ENCODE measurements at regions not wholly inside any gene's neighbourhood (a gene's known extent, or its start where the extent isn't known, plus 50 kb on each side); places are given as distances from the start of the nearest gene placed in this dataset.

DNA sequence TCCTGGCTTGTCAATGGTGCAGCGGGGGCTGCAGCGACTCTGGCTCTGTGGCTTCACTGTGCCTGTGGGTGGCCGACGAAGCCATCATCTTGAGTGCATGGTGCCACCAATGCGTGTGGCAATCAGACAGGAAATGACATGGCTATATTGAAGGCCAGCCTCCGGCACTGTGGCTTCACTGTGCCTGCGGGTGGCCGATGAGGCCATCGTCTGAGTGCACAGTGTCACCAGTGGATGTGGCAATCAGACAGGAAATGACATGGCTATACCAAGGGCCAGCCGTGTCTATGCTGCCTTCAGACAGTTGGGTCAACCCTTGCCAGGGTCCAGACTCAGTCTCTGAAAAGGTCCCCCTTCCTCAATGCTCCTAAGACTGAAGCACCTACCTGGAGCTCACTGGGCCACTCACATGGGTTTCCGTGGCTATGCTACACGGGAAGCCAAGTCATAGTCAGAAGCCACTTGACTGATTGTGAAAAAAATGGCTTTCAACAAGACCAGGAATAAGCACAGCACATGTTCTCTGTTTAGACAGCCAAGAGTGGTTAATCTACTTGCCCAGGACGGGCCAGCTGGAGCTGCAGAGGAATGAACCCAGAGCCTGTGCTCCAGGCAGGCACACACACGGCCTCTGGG lies 67.5 kb upstream of the S1PR3 start:
- Histone ChIP-seq H3K14ac (ENCODE audit: insufficient read length) (no peak overlapping the region), H3K79me1 (ENCODE audit: low read depth, low read length) (no peaks in the 10 kb centered on the region), H3K27ac (ENCODE audit: low read depth, low read length) (no peak overlapping the region), H3K23me2 (ENCODE audit: low read depth, low read length) (no peaks in the 10 kb centered on the region), H2BK20ac (ENCODE audit: low read length) (no peak overlapping the region), H4K5ac (ENCODE audit: insufficient read length, low read depth, low read length) (no peak overlapping the region), H3K18ac (ENCODE audit: extremely low read depth, low read length) (no peak overlapping the region), H3K56ac (replicated peaks; ENCODE audit: insufficient read length, low read depth, low read length) (no peak overlapping the region), H3K4me3 (ENCODE audit: extremely low read depth in 1 of 4, insufficient read depth in 2 of 4, low read depth in 3 of 4, low read length in 4 of 4) (no peak overlapping the region), H3K23ac (ENCODE audit: insufficient read length) (no peak overlapping the region), H2BK12ac (ENCODE audit: low read depth, low read length) (no peak overlapping the region), H3K9me3 (ENCODE audit: insufficient read depth in 2 of 2, low read depth in 1 of 2, low read length in 1 of 2) (peaks cover under 1 to 3% of the 10 kb centered on the region in 2 experiments; a peak in 3 of 4 replicates), H2AFZ (ENCODE audit: low read length) (no peak overlapping the region), H4K91ac (replicated peaks; ENCODE audit: insufficient read length, low read length) (no peak overlapping the region), H4K8ac (ENCODE audit: extremely low read depth, insufficient read depth, low read length) (no peak overlapping the region), H3K79me2 (ENCODE audit: control insufficient read depth in 1 of 2, insufficient read depth in 2 of 2, low read length in 2 of 2) (no peaks in the 10 kb centered on the region), H2BK120ac (replicated peaks; ENCODE audit: low read depth, low read length) (no peak overlapping the region), H2BK5ac (ENCODE audit: low read depth, low read length) (no peak overlapping the region), H3K27me3 (replicated peaks in 1 of 4; ENCODE audit: control insufficient read depth in 3 of 4, extremely low read depth in 1 of 4, insufficient read depth in 3 of 4, low read length in 3 of 4) (no peaks in the 10 kb centered on the region), H3K9ac (replicated peaks in 1 of 4; ENCODE audit: extremely low read depth in 1 of 4, low read depth in 3 of 4, low read length in 3 of 4) (no peak overlapping the region), H3K4me1 (replicated peaks in 1 of 4; ENCODE audit: control insufficient read depth in 3 of 4, insufficient read depth in 4 of 4, low read length in 3 of 4) (no peaks in the 10 kb centered on the region), H3K4ac (replicated peaks; ENCODE audit: insufficient read length, low read depth, low read length) (no peak overlapping the region), H2AK5ac (ENCODE audit: low read depth, low read length) (no peak overlapping the region), H2BK15ac (ENCODE audit: low read length) (no peak overlapping the region), H4K20me1 (replicated peaks in 1 of 2; ENCODE audit: control insufficient read depth in 1 of 2, insufficient read depth in 2 of 2, low read length in 2 of 2) (no peaks in the 10 kb centered on the region), H3K4me2 (ENCODE audit: insufficient read depth in 1 of 2, low read depth in 2 of 2, low read length in 2 of 2) (no peak overlapping the region), H3K36me3 (ENCODE audit: control insufficient read depth in 2 of 4, insufficient read depth in 4 of 4, low read length in 3 of 4) (no peaks in the 10 kb centered on the region)
- FAIRE-seq = no peak
- POLR2A ChIA-PET (ENCODE audit: partially characterized antibody) = no interaction called here
- no peak for TF ChIP-seq PHF8 (conservative IDR thresholded peaks at IDR 0.05; ENCODE audit: low read depth, low read length)
- TF ChIP-seq BACH1 (IDR thresholded peaks at IDR 0.05; ENCODE audit: low read length) = no peak
- no peak for TF ChIP-seq YY1 (IDR thresholded peaks at IDR 0.05; ENCODE audit: low read depth, low read length)
- no peak for TF ChIP-seq SUZ12 (IDR thresholded peaks at IDR 0.05; ENCODE audit: low read length)
- no peak for TF ChIP-seq EP300 (IDR thresholded peaks at IDR 0.05; ENCODE audit: borderline replicate concordance in 1 of 2, low read depth in 2 of 2, low read length in 2 of 2)
- TF ChIP-seq KDM1A (IDR thresholded peaks at IDR 0.05; ENCODE audit: borderline replicate concordance, low read length) = no peak
- TF ChIP-seq, protein P1, sequence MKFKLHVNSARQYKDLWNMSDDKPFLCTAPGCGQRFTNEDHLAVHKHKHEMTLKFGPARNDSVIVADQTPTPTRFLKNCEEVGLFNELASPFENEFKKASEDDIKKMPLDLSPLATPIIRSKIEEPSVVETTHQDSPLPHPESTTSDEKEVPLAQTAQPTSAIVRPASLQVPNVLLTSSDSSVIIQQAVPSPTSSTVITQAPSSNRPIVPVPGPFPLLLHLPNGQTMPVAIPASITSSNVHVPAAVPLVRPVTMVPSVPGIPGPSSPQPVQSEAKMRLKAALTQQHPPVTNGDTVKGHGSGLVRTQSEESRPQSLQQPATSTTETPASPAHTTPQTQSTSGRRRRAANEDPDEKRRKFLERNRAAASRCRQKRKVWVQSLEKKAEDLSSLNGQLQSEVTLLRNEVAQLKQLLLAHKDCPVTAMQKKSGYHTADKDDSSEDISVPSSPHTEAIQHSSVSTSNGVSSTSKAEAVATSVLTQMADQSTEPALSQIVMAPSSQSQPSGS (IDR thresholded peaks at IDR 0.05; ENCODE audit: low read length) = no peak
- no peak for TF ChIP-seq TAF7 (optimal IDR thresholded peaks at IDR 0.05; ENCODE audit: borderline replicate concordance, low read depth, low read length)
- no peak for TF ChIP-seq POU5F1 (IDR thresholded peaks at IDR 0.05; ENCODE audit: low read depth, low read length)
- TF ChIP-seq GABPA (IDR thresholded peaks at IDR 0.05; ENCODE audit: borderline replicate concordance, insufficient read depth, low read length) = no peak
- CTCF ChIA-PET (ENCODE audit: partially characterized antibody) = interaction anchor here (1.2 kb wide), 1 partner anchor 16 kb away, joined by 3 read pairs; no protein-coding TSS in a partner anchor
- no peak for DNase-seq (ENCODE audit: low read depth in 1 of 2, low spot score in 2 of 2)
- 87% methylated on average over 13 of the region's 14 CpGs; no CpG with 5 or more reads in 1 of the 2 experiments for WGBS, 2 experiments (ENCODE audit: extremely low coverage in 1 of 2, insufficient coverage in 1 of 2, insufficient read length in 1 of 2, insufficient replicate concordance in 2 of 2, low coverage in 1 of 2, low lambda C conversion rate in 2 of 2, missing lambda C conversion rate in 1 of 2)

All from H1 (cell line).